ENCODE measurements at regions not wholly inside any gene's neighbourhood (a gene's known extent, or its start where the extent isn't known, plus 50 kb on each side); places are given as distances from the start of the nearest gene placed in this dataset.

DNA sequence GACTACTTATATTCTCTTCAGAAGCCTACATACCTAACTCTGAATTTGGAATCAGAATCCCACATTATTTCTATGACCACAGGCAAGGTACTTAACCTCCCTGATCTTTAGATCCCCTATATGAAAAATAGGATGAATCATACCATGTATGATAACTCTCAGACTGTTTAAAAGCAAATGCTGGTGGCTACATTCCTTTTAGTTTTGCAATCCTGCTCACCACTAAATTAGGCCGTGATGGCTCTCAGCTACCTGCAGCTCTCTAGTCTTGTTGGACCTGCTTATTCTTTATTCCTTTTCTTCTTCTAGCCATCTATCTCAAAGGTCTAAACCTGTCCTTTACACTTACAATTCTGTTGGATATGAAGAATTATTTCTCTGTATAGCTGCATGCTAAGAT is 303.4 kb upstream of the ATP10B start:
- H2BK120ac ChIP-seq (ENCODE audit: low read depth, low read length), result no peak overlapping the region
- H2AK5ac ChIP-seq (ENCODE audit: low read depth, low read length), result no peak overlapping the region
- H2BK5ac ChIP-seq (ENCODE audit: low read length), result no peak overlapping the region
- no peaks in the 10 kb centered on the region for H3K27me3 ChIP-seq (ENCODE audit: control insufficient read depth in 3 of 3, insufficient read depth in 3 of 3, low read depth in 1 of 3, low read length in 3 of 3)
- H3K18ac ChIP-seq (ENCODE audit: low read length), result no peak overlapping the region
- H4K8ac ChIP-seq (ENCODE audit: low read depth, low read length), result no peak overlapping the region
- no peaks in the 10 kb centered on the region for H3K9me3 ChIP-seq (replicated peaks in 1 of 2; ENCODE audit: control insufficient read depth in 2 of 2, insufficient read depth in 1 of 2, low read depth in 1 of 2, low read length in 2 of 2)
- no CpG with 5 or more reads among the region's 1 CpG for WGBS, 2 donors (ENCODE audit: extremely low coverage in 2 of 2, insufficient read length in 2 of 2, insufficient replicate concordance in 1 of 2)
- no peak overlapping the region for H3K4me2 ChIP-seq (ENCODE audit: insufficient read depth, low read length, poor library complexity, severe bottlenecking)
- no peak overlapping the region for H2BK12ac ChIP-seq (ENCODE audit: low read length)
- H2AFZ ChIP-seq (ENCODE audit: low read length), result no peak overlapping the region
- H3K4me3 ChIP-seq (ENCODE audit: low read length in 2 of 2), result no peak overlapping the region
- H4K91ac ChIP-seq (ENCODE audit: low read depth, low read length, poor library complexity), result no peak overlapping the region
- no peaks in the 10 kb centered on the region for H3K36me3 ChIP-seq (replicated peaks in 1 of 2; ENCODE audit: control insufficient read depth in 2 of 2, insufficient read depth in 2 of 2, low read length in 2 of 2)
- DNase-seq (ENCODE audit: low spot score), result no peak
- H3K4ac ChIP-seq (ENCODE audit: low read length), result no peak overlapping the region
- no peaks in the 10 kb centered on the region for H3K79me1 ChIP-seq (ENCODE audit: low read depth, low read length)
- no peak overlapping the region for H2BK15ac ChIP-seq (ENCODE audit: low read length)
- no peaks in the 10 kb centered on the region for H3K4me1 ChIP-seq (ENCODE audit: control insufficient read depth in 2 of 2, insufficient read depth in 1 of 2, low read depth in 1 of 2, low read length in 2 of 2)
- H3K23ac ChIP-seq (ENCODE audit: low read depth, low read length, poor library complexity), result no peak overlapping the region
- H3K9ac ChIP-seq (ENCODE audit: low read depth, low read length, poor library complexity), result no peak overlapping the region
- H3K14ac ChIP-seq (ENCODE audit: low read length), result no peak overlapping the region
- no peak overlapping the region for H3K27ac ChIP-seq (replicated peaks; ENCODE audit: low read length)

- Histone ChIP-seq H2BK12ac (ENCODE audit: low read length) (no peak overlapping the region), H3K4me2 (ENCODE audit: insufficient read depth, low read length, poor library complexity, severe bottlenecking) (no peak overlapping the region), H3K4ac (ENCODE audit: low read length) (no peak overlapping the region), H4K8ac (ENCODE audit: low read depth, low read length) (no peak overlapping the region), H3K79me1 (ENCODE audit: low read depth, low read length) (no peaks in the 10 kb centered on the region), H3K36me3 (replicated peaks in 1 of 2; ENCODE audit: control insufficient read depth in 2 of 2, insufficient read depth in 2 of 2, low read length in 2 of 2) (no peaks in the 10 kb centered on the region), H2AK5ac (ENCODE audit: low read depth, low read length) (no peak overlapping the region), H4K91ac (ENCODE audit: low read depth, low read length, poor library complexity) (no peak overlapping the region), H2BK120ac (ENCODE audit: low read depth, low read length) (no peak overlapping the region), H3K27ac (replicated peaks; ENCODE audit: low read length) (no peak overlapping the region), H3K14ac (ENCODE audit: low read length) (no peak overlapping the region), H2BK5ac (ENCODE audit: low read length) (no peak overlapping the region), H3K9ac (ENCODE audit: low read depth, low read length, poor library complexity) (no peak overlapping the region), H3K9me3 (replicated peaks in 1 of 2; ENCODE audit: control insufficient read depth in 2 of 2, insufficient read depth in 1 of 2, low read depth in 1 of 2, low read length in 2 of 2) (no peaks in the 10 kb centered on the region), H3K4me3 (ENCODE audit: low read length in 2 of 2) (no peak overlapping the region), H3K23ac (ENCODE audit: low read depth, low read length, poor library complexity) (no peak overlapping the region), H3K27me3 (ENCODE audit: control insufficient read depth in 3 of 3, insufficient read depth in 3 of 3, low read depth in 1 of 3, low read length in 3 of 3) (no peaks in the 10 kb centered on the region), H2BK15ac (ENCODE audit: low read length) (no peak overlapping the region), H2AFZ (ENCODE audit: low read length) (no peak overlapping the region), H3K18ac (ENCODE audit: low read length) (no peak overlapping the region), H3K4me1 (ENCODE audit: control insufficient read depth in 2 of 2, insufficient read depth in 1 of 2, low read depth in 1 of 2, low read length in 2 of 2) (peaks cover 0 to 2% of the 10 kb centered on the region in 2 donors)
- no peak for DNase-seq (ENCODE audit: low spot score)
- no CpG with 5 or more reads among the region's 2 CpGs for WGBS, 2 donors (ENCODE audit: extremely low coverage in 2 of 2, insufficient read length in 2 of 2, insufficient replicate concordance in 1 of 2)
Observed at GRCh38 chr5:161152415-161152940, 300.5 kb upstream of the ATP10B start.

DNA sequence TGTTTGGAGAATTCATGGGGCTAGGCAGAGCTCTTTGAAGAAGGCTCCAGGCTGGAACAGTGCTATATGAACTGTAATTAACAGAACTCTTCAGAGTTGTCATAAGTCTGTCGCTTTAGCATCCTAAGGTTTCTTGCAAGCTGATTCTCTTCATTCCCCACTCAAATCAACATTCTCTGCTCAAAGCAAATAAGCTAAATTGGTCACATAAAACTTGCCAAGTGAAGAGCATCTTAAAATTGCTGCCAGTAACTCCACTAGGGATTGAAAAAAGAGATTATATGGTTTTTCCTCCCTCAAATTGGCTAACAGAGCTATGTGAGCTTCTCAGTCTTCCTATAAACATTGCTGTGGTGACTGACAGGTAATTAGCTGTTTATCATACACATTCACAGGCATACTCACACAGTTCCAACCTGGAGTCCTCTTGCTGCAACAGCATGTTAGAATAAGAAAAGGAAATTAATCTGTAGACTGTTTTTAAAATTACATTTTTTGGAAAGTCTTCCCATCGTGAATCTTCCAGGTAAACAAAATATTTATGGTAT is 298.5 kb upstream of the ATP10B start:
- H3K27ac ChIP-seq (replicated peaks; ENCODE audit: low read length), result no peak overlapping the region
- no peak overlapping the region for H3K9ac ChIP-seq (ENCODE audit: low read depth, low read length, poor library complexity)
- H3K14ac ChIP-seq (ENCODE audit: low read length), result no peak overlapping the region
- H2BK12ac ChIP-seq (ENCODE audit: low read length), result no peak overlapping the region
- H3K23ac ChIP-seq (ENCODE audit: low read depth, low read length, poor library complexity), result no peak overlapping the region
- no CpG with 5 or more reads among the region's 2 CpGs for WGBS, 2 donors (ENCODE audit: extremely low coverage in 2 of 2, insufficient read length in 2 of 2, insufficient replicate concordance in 1 of 2)
- H3K9me3 ChIP-seq (replicated peaks in 1 of 2; ENCODE audit: control insufficient read depth in 2 of 2, insufficient read depth in 1 of 2, low read depth in 1 of 2, low read length in 2 of 2), result no peaks in the 10 kb centered on the region
- H3K4me2 ChIP-seq (ENCODE audit: insufficient read depth, low read length, poor library complexity, severe bottlenecking), result no peak overlapping the region
- H3K27me3 ChIP-seq (ENCODE audit: control insufficient read depth in 3 of 3, insufficient read depth in 3 of 3, low read depth in 1 of 3, low read length in 3 of 3), result no peaks in the 10 kb centered on the region
- DNase-seq (ENCODE audit: low spot score), result no peak
- H3K4ac ChIP-seq (ENCODE audit: low read length), result no peak overlapping the region
- H2AK5ac ChIP-seq (ENCODE audit: low read depth, low read length), result no peak overlapping the region
- H4K91ac ChIP-seq (ENCODE audit: low read depth, low read length, poor library complexity), result no peak overlapping the region
- no peaks in the 10 kb centered on the region for H3K36me3 ChIP-seq (replicated peaks in 1 of 2; ENCODE audit: control insufficient read depth in 2 of 2, insufficient read depth in 2 of 2, low read length in 2 of 2)
- H3K4me3 ChIP-seq (ENCODE audit: low read length in 2 of 2), result no peak overlapping the region
- no peak overlapping the region for H3K18ac ChIP-seq (ENCODE audit: low read length)
- no peak overlapping the region for H4K8ac ChIP-seq (ENCODE audit: low read depth, low read length)
- no peak overlapping the region for H2BK15ac ChIP-seq (ENCODE audit: low read length)
- no peaks in the 10 kb centered on the region for H3K79me1 ChIP-seq (ENCODE audit: low read depth, low read length)
- H2AFZ ChIP-seq (ENCODE audit: low read length), result no peak overlapping the region
- no peak overlapping the region for H2BK5ac ChIP-seq (ENCODE audit: low read length)
- peaks cover 0 to 2% of the 10 kb centered on the region in 2 donors for H3K4me1 ChIP-seq (ENCODE audit: control insufficient read depth in 2 of 2, insufficient read depth in 1 of 2, low read depth in 1 of 2, low read length in 2 of 2)
- H2BK120ac ChIP-seq (ENCODE audit: low read depth, low read length), result no peak overlapping the region

GRCh38 chr5:161149078-161149477 is 297.1 kb upstream of the ATP10B start:
- no peak overlapping the region for H4K91ac ChIP-seq (ENCODE audit: low read depth, low read length, poor library complexity)
- H3K14ac ChIP-seq (ENCODE audit: low read length), result no peak overlapping the region
- no peak overlapping the region for H2BK120ac ChIP-seq (ENCODE audit: low read depth, low read length)
- no peak overlapping the region for H3K4ac ChIP-seq (ENCODE audit: low read length)
- no peak overlapping the region for H2AFZ ChIP-seq (ENCODE audit: low read length)
- H3K4me1 ChIP-seq (ENCODE audit: control insufficient read depth in 2 of 2, insufficient read depth in 1 of 2, low read depth in 1 of 2, low read length in 2 of 2), result peaks cover 0 to 2% of the 10 kb centered on the region in 2 donors
- DNase-seq (ENCODE audit: low spot score), result no peak
- H3K79me1 ChIP-seq (ENCODE audit: low read depth, low read length), result no peaks in the 10 kb centered on the region
- no peak overlapping the region for H3K9ac ChIP-seq (ENCODE audit: low read depth, low read length, poor library complexity)
- H3K27ac ChIP-seq (replicated peaks; ENCODE audit: low read length), result no peak overlapping the region
- no peak overlapping the region for H2AK5ac ChIP-seq (ENCODE audit: low read depth, low read length)
- H2BK5ac ChIP-seq (ENCODE audit: low read length), result no peak overlapping the region
- no peaks in the 10 kb centered on the region for H3K36me3 ChIP-seq (replicated peaks in 1 of 2; ENCODE audit: control insufficient read depth in 2 of 2, insufficient read depth in 2 of 2, low read length in 2 of 2)
- H2BK12ac ChIP-seq (ENCODE audit: low read length), result no peak overlapping the region
- H4K8ac ChIP-seq (ENCODE audit: low read depth, low read length), result no peak overlapping the region
- H3K4me2 ChIP-seq (ENCODE audit: insufficient read depth, low read length, poor library complexity, severe bottlenecking), result no peak overlapping the region
- no peak overlapping the region for H3K23ac ChIP-seq (ENCODE audit: low read depth, low read length, poor library complexity)
- no peak overlapping the region for H2BK15ac ChIP-seq (ENCODE audit: low read length)
- H3K18ac ChIP-seq (ENCODE audit: low read length), result no peak overlapping the region
- no peaks in the 10 kb centered on the region for H3K27me3 ChIP-seq (ENCODE audit: control insufficient read depth in 3 of 3, insufficient read depth in 3 of 3, low read depth in 1 of 3, low read length in 3 of 3)
- H3K9me3 ChIP-seq (replicated peaks in 1 of 2; ENCODE audit: control insufficient read depth in 2 of 2, insufficient read depth in 1 of 2, low read depth in 1 of 2, low read length in 2 of 2), result no peaks in the 10 kb centered on the region
- H3K4me3 ChIP-seq (ENCODE audit: low read length in 2 of 2), result no peak overlapping the region
